Neuronal stem cell (in vitro differentiated cells): ENCODE measurements at regions not wholly inside any gene's neighbourhood (a gene's known extent, or its start where the extent isn't known, plus 50 kb on each side); places are given as distances from the start of the nearest gene placed in this dataset.
A peak's percentile ranks its signal among the peaks of the same experiment; 100 is the strongest.

Experiments
- DNase-seq: peaks from one replicate; pipeline ENCODE4 v3.0.0-alpha.2; 2013; ENCODE audit warnings: low spot score
- H2AFZ ChIP-seq: one replicate; pipeline ENCODE4 v1.6.1; 2013; ENCODE audit warnings: mild to moderate bottlenecking, low read length, inconsistent platforms
- H2AK5ac ChIP-seq: 2 replicates; pipeline ENCODE4 v1.6.1; 2013; ENCODE audit warnings: low read depth, mild to moderate bottlenecking, inconsistent platforms, low read length, moderate library complexity, mixed read lengths
- H2BK120ac ChIP-seq: 2 replicates; pipeline ENCODE4 v1.6.1; 2013; ENCODE audit warnings: low read depth, mild to moderate bottlenecking, inconsistent platforms, low read length, moderate library complexity, mixed read lengths
- H2BK12ac ChIP-seq: one replicate; pipeline ENCODE4 v1.6.1; 2013; ENCODE audit warnings: low read length, inconsistent platforms
- H2BK15ac ChIP-seq: 2 replicates; pipeline ENCODE4 v1.6.1; 2013; ENCODE audit warnings: mild to moderate bottlenecking, low read length, inconsistent platforms, mixed read lengths
- H2BK5ac ChIP-seq: one replicate; pipeline ENCODE4 v1.6.1; 2013; ENCODE audit warnings: inconsistent platforms, mild to moderate bottlenecking, low read length, moderate library complexity
- H3K14ac ChIP-seq: one replicate; pipeline ENCODE4 v1.6.1; 2013; ENCODE audit warnings: low read length, inconsistent platforms
- H3K18ac ChIP-seq: 2 replicates; pipeline ENCODE4 v1.6.1; 2013; ENCODE audit warnings: low read length, inconsistent platforms
- H3K23ac ChIP-seq: 2 replicates; pipeline ENCODE4 v1.6.1; 2013; ENCODE audit warnings: low read depth, mild to moderate bottlenecking, mixed read lengths, low read length, inconsistent platforms; ENCODE audit not compliant: poor library complexity
- H3K27ac ChIP-seq: replicated peaks from 3 replicates; pipeline ENCODE4 v1.5.1; 2013; ENCODE audit warnings: low read length, inconsistent platforms
- H3K27me3 ChIP-seq, 3 experiments: 2 replicates each; pipeline ENCODE4 v1.6.1; 2013; ENCODE audit warnings: low read length in 3 of 3, mild to moderate bottlenecking in 2 of 3, inconsistent platforms in 1 of 3, low read depth in 1 of 3, mixed read lengths in 1 of 3, moderate library complexity in 1 of 3; ENCODE audit not compliant: control insufficient read depth in 3 of 3, insufficient read depth in 3 of 3
- H3K36me3 ChIP-seq, 2 donors: replicated peaks in 1 of 2; 2 replicates each; pipeline ENCODE4 v1.6.1; 2013; ENCODE audit warnings: low read length in 2 of 2; ENCODE audit not compliant: control insufficient read depth in 2 of 2, insufficient read depth in 2 of 2
- H3K4ac ChIP-seq: 2 replicates; pipeline ENCODE4 v1.6.1; 2013; ENCODE audit warnings: inconsistent platforms, mild to moderate bottlenecking, low read length, moderate library complexity
- H3K4me1 ChIP-seq, 2 donors: 1 replicate in 1 of 2; 2 replicates in 1 of 2; pipeline ENCODE4 v1.6.1; 2013; ENCODE audit warnings: low read length in 2 of 2, low read depth in 1 of 2; ENCODE audit not compliant: control insufficient read depth in 2 of 2, insufficient read depth in 1 of 2
- H3K4me2 ChIP-seq: one replicate; pipeline ENCODE4 v1.6.1; 2013; ENCODE audit warnings: mild to moderate bottlenecking, low read length, inconsistent platforms; ENCODE audit not compliant: insufficient read depth, poor library complexity, severe bottlenecking
- H3K4me3 ChIP-seq, 2 donors: 2 replicates each; pipeline ENCODE4 v1.5.1; 2013; ENCODE audit warnings: low read length in 2 of 2, mild to moderate bottlenecking in 2 of 2, inconsistent platforms in 1 of 2, moderate library complexity in 1 of 2
- H3K79me1 ChIP-seq: one replicate; pipeline ENCODE4 v1.6.1; 2013; ENCODE audit warnings: low read depth, mild to moderate bottlenecking, inconsistent platforms, low read length, moderate library complexity
- H3K9ac ChIP-seq: one replicate; pipeline ENCODE4 v1.6.1; 2013; ENCODE audit warnings: mild to moderate bottlenecking, low read depth, low read length, inconsistent platforms; ENCODE audit not compliant: poor library complexity
- H3K9me3 ChIP-seq, 2 donors: replicated peaks in 1 of 2; 2 replicates each; pipeline versions ENCODE3 to v1.6.1; 2013; ENCODE audit warnings: low read length in 2 of 2, mild to moderate bottlenecking in 2 of 2, inconsistent platforms in 1 of 2, low read depth in 1 of 2, mixed read lengths in 1 of 2, moderate library complexity in 1 of 2; ENCODE audit not compliant: control insufficient read depth in 2 of 2, insufficient read depth in 1 of 2
- H4K8ac ChIP-seq: one replicate; pipeline ENCODE4 v1.6.1; 2013; ENCODE audit warnings: low read depth, mild to moderate bottlenecking, inconsistent platforms, low read length, moderate library complexity
- H4K91ac ChIP-seq: one replicate; pipeline ENCODE4 v1.6.1; 2013; ENCODE audit warnings: low read length, low read depth, mild to moderate bottlenecking, inconsistent platforms; ENCODE audit not compliant: poor library complexity
- WGBS, 2 donors: extraction: QIAGEN DNeasy Blood & Tissue Kit; methylation state at CpG; one replicate each; pipeline ENCODE4 v1.1.7; 2013; ENCODE audit warnings: missing lambda C conversion rate in 2 of 2, mixed read lengths in 1 of 2; ENCODE audit not compliant: insufficient read length in 2 of 2, insufficient replicate concordance in 1 of 2; ENCODE audit errors: extremely low coverage in 2 of 2; 5-methylcytosine and 5-hydroxymethylcytosine counted together

DNA sequence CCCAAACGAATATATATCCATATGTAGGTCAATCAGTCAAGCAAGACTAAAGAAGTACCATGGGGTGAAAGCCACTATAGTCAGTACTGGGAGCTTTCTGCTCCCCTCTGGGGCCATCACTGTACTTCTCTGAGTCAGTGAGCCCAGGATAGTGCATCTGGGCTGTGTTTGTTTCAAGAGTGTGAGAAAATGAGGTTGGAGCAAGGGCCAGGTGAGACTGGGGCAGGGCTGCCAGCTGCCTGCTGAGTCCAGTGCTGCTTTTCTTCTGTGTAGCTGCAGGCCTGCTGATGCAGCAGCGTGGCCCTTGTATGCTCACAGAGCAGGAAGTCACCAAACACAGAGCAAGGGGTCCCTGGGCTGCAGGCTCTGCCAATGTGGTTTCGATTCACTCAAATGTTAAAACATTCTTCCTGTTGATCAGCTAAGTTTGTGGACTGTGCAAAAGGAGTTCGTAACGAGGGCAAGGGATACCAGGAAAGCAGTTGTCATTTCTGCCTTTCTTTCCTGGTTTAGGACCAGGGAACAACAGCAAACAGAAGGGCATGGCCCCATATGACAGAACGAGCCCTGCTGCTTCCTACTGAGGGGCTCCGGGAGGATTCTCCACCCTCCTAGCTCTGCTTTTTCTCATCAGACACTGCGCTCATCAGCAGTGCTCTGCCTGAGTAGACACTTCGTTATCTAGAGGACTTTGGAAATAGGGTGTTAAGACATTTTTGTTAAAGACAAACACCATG, 65.4 kb upstream of the TNS3 start:
- H3K79me1 ChIP-seq, result no peaks in the 10 kb centered on the region
- H2AFZ ChIP-seq, result peak overlapping the region; percentile 59
- H3K27me3 ChIP-seq, result peaks cover 0 to 2% (median 0%) of the 10 kb centered on the region in 3 experiments
- DNase-seq, result no peak
- H3K27ac ChIP-seq, result no peak overlapping the region
- no peak overlapping the region for H2BK120ac ChIP-seq
- H3K18ac ChIP-seq, result peak overlapping the region; percentile 25
- H3K23ac ChIP-seq, result no peak overlapping the region
- no peak overlapping the region for H3K4me3 ChIP-seq
- peak overlapping the region; percentile 51 for H2BK12ac ChIP-seq
- no peak overlapping the region for H3K4ac ChIP-seq
- no peaks in the 10 kb centered on the region for H3K36me3 ChIP-seq
- H2BK5ac ChIP-seq, result no peak overlapping the region
- H4K91ac ChIP-seq, result no peak overlapping the region
- H3K4me1 ChIP-seq, result peaks cover 2 to 11% of the 10 kb centered on the region in 2 donors
- H4K8ac ChIP-seq, result no peak overlapping the region
- H2AK5ac ChIP-seq, result no peak overlapping the region
- H3K9me3 ChIP-seq, result no peaks in the 10 kb centered on the region
- no peak overlapping the region for H3K14ac ChIP-seq
- no peak overlapping the region for H3K9ac ChIP-seq
- WGBS, 2 donors, result no CpG with 5 or more reads among the region's 9 CpGs
- H3K4me2 ChIP-seq, result no peak overlapping the region
- H2BK15ac ChIP-seq, result peak overlapping the region; percentile 23

DNA sequence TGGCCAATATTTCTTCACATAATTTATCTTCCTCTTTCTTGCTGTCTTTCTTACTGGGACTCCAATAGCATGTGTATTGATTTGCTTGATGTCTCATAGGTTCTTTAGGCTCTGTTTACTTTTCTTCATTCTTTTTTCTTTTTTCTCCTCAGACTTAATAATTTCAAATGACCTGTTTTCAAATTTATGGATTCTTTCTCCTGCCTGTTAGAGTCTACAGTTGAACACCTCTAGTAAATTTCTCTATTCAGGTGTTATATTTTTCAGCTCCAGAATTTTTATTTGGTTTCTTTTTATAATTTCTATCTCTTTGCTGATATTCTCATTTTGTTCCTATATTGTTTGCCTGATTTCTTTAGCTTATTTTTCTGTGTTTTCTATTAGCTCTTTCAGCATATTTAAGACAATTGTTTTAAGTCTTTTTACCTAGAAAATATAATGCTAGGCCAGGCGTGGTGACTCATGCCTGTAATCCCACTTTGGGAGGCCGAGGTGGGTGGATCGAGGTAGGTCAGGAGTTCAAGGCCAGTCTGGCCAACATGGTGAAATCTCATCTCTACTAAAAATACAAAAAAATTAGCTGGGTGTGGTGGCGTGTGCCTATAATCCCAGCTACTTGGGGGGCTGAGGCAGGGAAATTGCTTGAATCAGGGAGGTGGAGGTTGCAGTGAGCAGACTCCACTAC, 61.9 kb upstream of the TNS3 start:
- Histone ChIP-seq H3K4me3 (no peak overlapping the region), H2AK5ac (no peak overlapping the region), H4K91ac (no peak overlapping the region), H3K27me3 (peaks cover 0 to 2% (median 0%) of the 10 kb centered on the region in 3 experiments), H2BK120ac (no peak overlapping the region), H3K9ac (no peak overlapping the region), H3K79me1 (no peaks in the 10 kb centered on the region), H2BK5ac (no peak overlapping the region), H2BK15ac (no peak overlapping the region), H3K4ac (no peak overlapping the region), H3K27ac (no peak overlapping the region), H4K8ac (no peak overlapping the region), H3K18ac (no peak overlapping the region), H3K23ac (no peak overlapping the region), H2AFZ (no peak overlapping the region), H3K4me2 (no peak overlapping the region), H3K4me1 (peaks cover 2 to 23% of the 10 kb centered on the region in 2 donors), H3K36me3 (no peaks in the 10 kb centered on the region), H3K14ac (no peak overlapping the region), H2BK12ac (no peak overlapping the region), H3K9me3 (no peaks in the 10 kb centered on the region)
- WGBS, 2 donors, result no CpG with 5 or more reads among the region's 4 CpGs
- DNase-seq, result no peak

DNA sequence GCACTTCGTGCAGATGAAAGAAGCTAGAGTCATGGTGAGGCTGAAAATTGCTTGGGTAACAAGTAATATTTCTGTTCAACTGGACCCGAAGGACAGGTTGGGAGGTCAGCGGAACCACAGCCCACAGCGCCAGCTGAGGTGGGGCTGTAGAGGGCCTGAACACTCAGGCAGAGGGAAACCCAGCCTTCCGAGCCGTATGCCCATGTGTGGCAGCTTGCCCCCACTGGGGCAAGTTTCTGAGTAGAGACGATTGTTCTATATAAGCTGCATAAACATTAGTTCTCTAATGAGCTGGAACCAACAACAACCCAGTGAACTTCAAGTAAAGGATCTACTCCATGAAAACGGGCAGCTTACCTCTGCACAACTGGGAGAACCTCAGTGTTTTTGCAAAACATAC, 58.4 kb upstream of the TNS3 start:
- Histone ChIP-seq H3K14ac (no peak overlapping the region), H3K9me3 (no peaks in the 10 kb centered on the region), H3K4ac (no peak overlapping the region), H2BK12ac (no peak overlapping the region), H3K18ac (peak overlapping the region; percentile 49), H3K23ac (no peak overlapping the region), H4K8ac (no peak overlapping the region), H4K91ac (no peak overlapping the region), H2BK5ac (no peak overlapping the region), H3K27ac (no peak overlapping the region), H3K4me3 (no peak overlapping the region), H3K4me1 (peaks cover 13 to 23% of the 10 kb centered on the region in 2 donors), H3K79me1 (no peaks in the 10 kb centered on the region), H2AFZ (no peak overlapping the region), H2BK15ac (no peak overlapping the region), H3K4me2 (no peak overlapping the region), H2AK5ac (peak overlapping the region; percentile 34), H3K36me3 (no peaks in the 10 kb centered on the region), H3K9ac (no peak overlapping the region), H3K27me3 (peaks cover 0 to 6% (median 0%) of the 10 kb centered on the region in 3 experiments), H2BK120ac (no peak overlapping the region)
- WGBS, 2 donors, result no CpG with 5 or more reads among the region's 8 CpGs
- DNase-seq, result no peak

DNA sequence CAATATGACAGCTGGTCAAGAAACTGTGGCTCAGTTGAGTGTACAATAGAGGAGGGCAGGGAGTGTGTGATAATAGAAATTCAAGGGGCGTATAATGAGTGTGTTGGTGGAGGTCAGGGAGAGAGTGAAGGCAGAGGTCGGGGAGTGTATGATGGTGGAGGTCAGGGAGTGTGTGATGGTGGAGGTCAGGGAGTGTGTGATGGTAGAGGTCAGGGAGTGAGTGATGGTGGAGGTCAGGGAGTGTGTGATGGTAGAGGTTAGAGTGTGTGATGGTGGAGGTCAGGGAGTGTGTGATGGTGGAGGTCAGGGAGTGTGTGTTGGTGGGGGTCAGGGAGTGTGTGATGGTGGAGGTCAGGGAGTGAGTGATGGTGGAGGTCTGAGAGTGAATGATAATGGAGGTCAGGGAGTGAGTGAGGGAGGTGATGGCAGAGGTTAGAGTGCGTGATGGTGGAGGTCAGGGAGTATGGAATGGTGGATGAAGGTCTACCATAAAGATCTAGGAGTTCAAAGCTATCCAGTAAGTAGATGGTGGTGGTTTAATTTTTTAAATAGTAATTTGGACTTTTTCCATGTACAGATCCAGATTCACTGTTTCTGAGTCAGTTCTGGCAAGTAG, 57.7 kb upstream of the TNS3 start:
- no peak overlapping the region for H2AFZ ChIP-seq
- H2BK12ac ChIP-seq, result peak overlapping the region; percentile 75
- no peaks in the 10 kb centered on the region for H3K79me1 ChIP-seq
- WGBS, 2 donors, result 100% methylated on average over 2 of the region's 3 CpGs; no CpG with 5 or more reads in 1 of the 2 donors
- H3K14ac ChIP-seq, result no peak overlapping the region
- no peak overlapping the region for H2BK120ac ChIP-seq
- no peak overlapping the region for H3K4me3 ChIP-seq
- H3K9ac ChIP-seq, result no peak overlapping the region
- no peaks in the 10 kb centered on the region for H3K36me3 ChIP-seq
- DNase-seq, result no peak
- no peak overlapping the region for H4K91ac ChIP-seq
- H3K27ac ChIP-seq, result no peak overlapping the region
- H2AK5ac ChIP-seq, result peak overlapping the region; percentile 34
- H3K27me3 ChIP-seq, result peaks cover 0 to 10% (median 4%) of the 10 kb centered on the region in 3 experiments
- peaks cover 13 to 29% of the 10 kb centered on the region in 2 donors for H3K4me1 ChIP-seq
- no peak overlapping the region for H4K8ac ChIP-seq
- H3K18ac ChIP-seq, result peak overlapping the region; percentile 27
- no peak overlapping the region for H3K4ac ChIP-seq
- peak overlapping the region; percentile 25 for H3K23ac ChIP-seq
- H2BK15ac ChIP-seq, result no peak overlapping the region
- H3K9me3 ChIP-seq, result no peaks in the 10 kb centered on the region
- no peak overlapping the region for H3K4me2 ChIP-seq
- H2BK5ac ChIP-seq, result no peak overlapping the region
